Neural crest cell (in vitro differentiated cells): ENCODE measurements at regions not wholly inside any gene's neighbourhood (a gene's known extent, or its start where the extent isn't known, plus 50 kb on each side); places are given as distances from the start of the nearest gene placed in this dataset.

ENCODE experiments used
- DNase-seq: peaks from one replicate; pipeline ENCODE4 v3.0.0; 2021; ENCODE audit warnings: low read depth, mixed read lengths, low spot score
- H3K27ac Mint-ChIP-seq: one replicate; pipeline ENCODE4 v1.8.0; 2021; ENCODE audit warnings: mild to moderate bottlenecking, mixed read lengths; ENCODE audit not compliant: unreplicated experiment
- H3K27me3 Mint-ChIP-seq: 2 replicates; pipeline ENCODE4 v1.8.0; 2021; ENCODE audit warnings: low read depth, mild to moderate bottlenecking, mixed read lengths
- H3K36me3 Mint-ChIP-seq: 2 replicates; pipeline ENCODE4 v1.8.0; 2021; ENCODE audit warnings: low read depth, mild to moderate bottlenecking, mixed read lengths
- H3K4me1 Mint-ChIP-seq: 2 replicates; pipeline ENCODE4 v1.8.0; 2021; ENCODE audit warnings: mixed read lengths
- H3K4me3 Mint-ChIP-seq: one replicate; pipeline ENCODE4 v1.8.0; 2021; ENCODE audit warnings: mild to moderate bottlenecking, mixed read lengths
- H3K9me3 Mint-ChIP-seq: 2 replicates; pipeline ENCODE4 v1.8.0; 2021; ENCODE audit warnings: mixed read lengths
- CTCF ChIP-seq: fragments of 200-600 bp; sonication (generic); conservative IDR thresholded peaks from 2 replicates; pipeline ENCODE4 v1.5.0; 2021; ENCODE audit warnings: antibody characterized with exemption, mild to moderate bottlenecking

GRCh38 chr2:55106148-55106547 is 55.9 kb upstream of the RTN4 start:
- Mint-ChIP-seq H3K4me3 (no peak overlapping the region), H3K27me3 (no peaks in the 10 kb centered on the region), H3K4me1 (peaks cover 9% of the 10 kb centered on the region), H3K27ac (no peak overlapping the region), H3K9me3 (no peaks in the 10 kb centered on the region), H3K36me3 (no peaks in the 10 kb centered on the region)
- no peak for DNase-seq
- TF ChIP-seq CTCF: no peak

- Mint-ChIP-seq H3K9me3 (no peaks in the 10 kb centered on the region), H3K36me3 (no peaks in the 10 kb centered on the region), H3K4me1 (peaks cover 7% of the 10 kb centered on the region), H3K4me3 (no peak overlapping the region), H3K27ac (no peak overlapping the region), H3K27me3 (no peaks in the 10 kb centered on the region)
- no peak for DNase-seq
- TF ChIP-seq CTCF: no peak
Measured at GRCh38 chr2:55105456-55105855, 55.2 kb upstream of the RTN4 start.

- no peak overlapping the region for H3K27ac Mint-ChIP-seq
- H3K4me1 Mint-ChIP-seq: no peaks in the 10 kb centered on the region
- no peak overlapping the region for H3K4me3 Mint-ChIP-seq
- DNase-seq: no peak
- no peak for TF ChIP-seq CTCF
- H3K9me3 Mint-ChIP-seq: no peaks in the 10 kb centered on the region
- no peaks in the 10 kb centered on the region for H3K27me3 Mint-ChIP-seq
- no peaks in the 10 kb centered on the region for H3K36me3 Mint-ChIP-seq
Measured at GRCh38 chr2:55103046-55103445, 52.8 kb upstream of the RTN4 start.

GRCh38 chr2:55102056-55102812 is 52.0 kb upstream of the RTN4 start:
- no peak for TF ChIP-seq CTCF
- no peaks in the 10 kb centered on the region for H3K4me1 Mint-ChIP-seq

GRCh38 chr2:55101466-55101865 is 51.2 kb upstream of the RTN4 start:
- no peak for DNase-seq
- TF ChIP-seq CTCF: no peak
- H3K27me3 Mint-ChIP-seq: no peaks in the 10 kb centered on the region
- no peaks in the 10 kb centered on the region for H3K9me3 Mint-ChIP-seq
- no peak overlapping the region for H3K4me3 Mint-ChIP-seq
- no peak overlapping the region for H3K27ac Mint-ChIP-seq
- no peaks in the 10 kb centered on the region for H3K4me1 Mint-ChIP-seq
- no peaks in the 10 kb centered on the region for H3K36me3 Mint-ChIP-seq

More at GRCh38 chr2:55102056-55102812, 52.0 kb upstream of the RTN4 start:
- no peak overlapping the region for H3K27ac Mint-ChIP-seq
- H3K36me3 Mint-ChIP-seq: no peaks in the 10 kb centered on the region
- no peaks in the 10 kb centered on the region for H3K9me3 Mint-ChIP-seq
- DNase-seq: no peak
- no peak overlapping the region for H3K4me3 Mint-ChIP-seq
- H3K27me3 Mint-ChIP-seq: no peaks in the 10 kb centered on the region
